ENCODE measurements at regions not wholly inside any gene's neighbourhood (a gene's known extent, or its start where the extent isn't known, plus 50 kb on each side); places are given as distances from the start of the nearest gene placed in this dataset.
"Not testable (repeated sequence)": the region's sequence is repeated elsewhere in the genome, so short reads cannot be mapped to it uniquely, and the experiment has no call there.

DNA sequence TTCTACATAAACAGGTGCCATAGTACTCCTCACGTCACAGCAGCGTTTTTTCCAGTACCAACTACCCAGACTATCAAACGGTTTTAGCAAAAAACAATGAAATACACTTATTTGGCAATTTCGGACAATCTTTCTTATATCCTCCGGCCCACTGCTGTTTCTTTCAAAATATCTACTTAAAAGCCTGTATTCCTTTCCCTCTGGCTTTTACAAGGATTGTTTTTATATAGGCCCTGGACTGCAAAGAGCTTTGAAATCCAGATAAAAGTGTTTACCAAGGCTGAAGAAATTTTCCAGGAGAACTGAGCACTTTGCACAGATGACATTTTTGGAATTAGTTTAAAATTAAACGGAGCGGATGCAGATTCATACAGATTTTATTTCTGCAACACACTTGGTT lies 255.9 kb upstream of the STARD13 start:
- peak overlapping the region in 20 of 21 experiments; percentile 81 to 100 (median 97) for H3K27ac ChIP-seq
- peak overlapping the region in 5 of 7 experiments; percentile 26 to 56 (median 43) for H3K4me3 ChIP-seq

DNA sequence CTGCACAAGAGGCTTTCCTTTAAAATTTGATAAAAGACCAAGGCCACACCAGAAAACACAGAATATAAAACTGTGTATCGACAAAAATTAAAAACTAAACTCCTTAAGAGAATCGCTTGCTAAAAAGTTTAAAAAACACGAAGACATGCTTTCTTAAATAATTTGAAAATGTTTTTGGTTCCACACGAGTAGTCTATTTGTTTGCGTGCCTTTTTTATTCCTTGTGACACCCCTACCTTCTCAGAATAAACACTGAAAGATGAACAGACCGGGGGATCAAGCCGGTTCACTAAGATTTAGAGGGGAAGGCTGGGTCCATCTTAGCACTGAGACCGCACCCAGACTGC lies 256.4 kb upstream of the STARD13 start:
- H3K4me3 ChIP-seq = peak overlapping the region; percentile 16 to 56 (median 42)
- H3K27ac ChIP-seq = peak overlapping the region in 20 of 21 experiments; percentile 81 to 100 (median 97)

DNA sequence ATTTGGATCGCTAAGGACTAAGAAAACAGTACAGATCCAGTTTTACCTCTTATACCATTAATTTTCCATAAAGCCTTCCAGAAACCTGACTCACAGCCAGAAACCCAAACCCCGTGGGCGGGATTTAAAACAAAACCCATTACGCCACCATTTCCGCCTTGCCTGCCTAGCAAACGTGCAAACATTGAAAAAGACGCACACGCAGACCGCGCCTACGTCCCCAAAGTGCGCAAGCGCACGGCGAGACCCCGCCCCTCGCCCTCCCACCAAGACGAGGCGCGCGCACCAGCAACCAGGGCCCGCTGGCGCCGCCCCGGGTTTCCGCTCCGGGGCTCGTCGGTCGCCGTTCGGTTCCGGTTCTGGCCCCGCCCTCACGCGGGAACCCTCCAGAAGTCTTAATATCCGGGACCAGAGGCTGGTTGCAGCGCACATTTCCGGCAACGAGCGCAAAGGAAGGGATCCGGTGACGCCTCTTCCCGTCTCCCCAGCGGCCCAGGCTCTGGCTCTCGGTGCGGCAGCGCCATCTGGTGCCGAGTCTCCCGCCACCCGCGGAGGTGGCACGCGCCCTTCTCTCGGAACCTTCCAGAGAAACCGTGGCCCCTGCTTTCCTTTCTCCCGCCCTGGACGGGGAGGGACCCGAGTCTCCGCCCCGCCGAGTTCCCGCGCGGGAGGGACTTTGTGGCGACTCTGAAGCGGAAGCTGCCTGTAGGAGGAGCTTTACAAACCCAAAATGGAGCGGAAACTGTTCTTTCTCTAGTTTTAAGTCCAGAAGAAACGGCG lies 256.9 kb upstream of the STARD13 start:
- peak overlapping the region; percentile 16 to 56 (median 42) for H3K4me3 ChIP-seq
- peak overlapping the region; percentile 75 to 100 (median 97) for H3K27ac ChIP-seq

DNA sequence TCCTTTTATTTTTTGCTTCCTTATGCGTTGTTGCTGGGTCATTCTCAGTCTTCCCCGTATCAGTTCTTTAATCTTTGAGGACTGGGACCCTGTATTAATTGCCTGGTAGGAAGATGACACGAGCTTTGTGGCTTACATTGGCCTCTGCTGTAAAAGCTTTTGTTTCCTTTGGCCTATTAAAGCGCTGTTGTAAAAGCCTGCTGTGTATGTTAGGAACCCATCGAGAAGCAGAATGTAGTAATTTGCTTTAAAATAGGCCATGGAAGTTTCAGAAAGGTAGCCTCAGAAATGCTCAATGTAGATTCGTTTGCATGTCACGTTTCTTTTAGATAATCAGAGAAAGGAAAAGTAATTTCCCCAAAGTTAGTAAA lies 257.5 kb upstream of the STARD13 start:
- Histone ChIP-seq H3K27ac (peak overlapping the region; percentile 75 to 100 (median 97)), H3K4me3 (peak overlapping the region; percentile 16 to 56 (median 42))

DNA sequence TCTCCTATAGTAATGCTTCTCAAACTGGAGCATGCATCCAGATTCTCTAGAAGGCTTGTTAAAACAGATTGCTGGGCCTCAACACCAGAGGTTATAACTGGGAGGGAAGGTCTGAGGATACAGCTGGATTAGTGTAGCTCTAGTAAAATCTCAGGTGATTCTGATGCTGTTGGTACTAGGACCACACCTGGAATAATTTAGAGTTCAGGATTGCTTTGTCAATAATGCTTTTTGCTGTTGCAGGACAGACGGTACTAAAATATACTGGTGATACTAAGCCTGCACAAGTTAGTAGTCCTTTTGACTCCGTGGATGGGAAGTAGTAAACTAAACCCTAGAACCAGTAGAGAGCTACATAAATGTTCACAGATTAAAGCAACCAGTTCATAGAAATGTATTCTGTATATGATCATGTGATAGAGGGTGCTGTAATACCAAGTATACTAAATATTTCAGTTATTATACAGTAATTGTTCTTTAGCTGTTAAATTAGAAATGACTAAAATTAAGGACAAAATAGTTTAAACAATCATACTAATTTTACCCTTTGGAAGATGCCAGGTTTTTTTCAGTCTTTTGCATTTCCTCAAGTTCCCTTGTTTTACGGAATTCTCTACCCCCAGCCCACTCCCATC lies 258.2 kb upstream of the STARD13 start:
- Histone ChIP-seq H3K27ac (peak overlapping the region in 20 of 21 experiments; percentile 81 to 100 (median 97)), H3K4me3 (peak overlapping the region in 6 of 7 experiments; percentile 26 to 56 (median 42))

DNA sequence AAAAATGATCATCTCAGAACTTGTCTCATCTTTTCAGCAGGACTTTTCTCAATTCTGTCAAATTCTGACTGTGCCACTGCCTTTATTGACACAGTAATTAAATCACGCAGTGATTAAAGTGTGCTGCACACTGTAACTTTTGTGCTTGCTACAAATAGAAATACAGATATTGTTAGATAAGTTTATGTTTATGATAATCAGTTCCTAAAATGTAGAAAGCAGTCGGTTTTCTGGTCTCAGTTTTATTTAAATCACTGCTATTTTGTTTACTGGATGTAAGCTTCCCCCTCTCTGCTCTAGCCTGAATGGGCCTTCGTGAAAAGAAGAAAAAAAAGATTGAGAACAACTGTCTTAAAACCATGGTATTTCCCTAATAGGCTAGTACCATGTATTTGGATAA lies 258.8 kb upstream of the STARD13 start:
- peak overlapping the region in 17 of 21 experiments; percentile 67 to 100 (median 97) for H3K27ac ChIP-seq
- no peak overlapping the region for H3K4me3 ChIP-seq

DNA sequence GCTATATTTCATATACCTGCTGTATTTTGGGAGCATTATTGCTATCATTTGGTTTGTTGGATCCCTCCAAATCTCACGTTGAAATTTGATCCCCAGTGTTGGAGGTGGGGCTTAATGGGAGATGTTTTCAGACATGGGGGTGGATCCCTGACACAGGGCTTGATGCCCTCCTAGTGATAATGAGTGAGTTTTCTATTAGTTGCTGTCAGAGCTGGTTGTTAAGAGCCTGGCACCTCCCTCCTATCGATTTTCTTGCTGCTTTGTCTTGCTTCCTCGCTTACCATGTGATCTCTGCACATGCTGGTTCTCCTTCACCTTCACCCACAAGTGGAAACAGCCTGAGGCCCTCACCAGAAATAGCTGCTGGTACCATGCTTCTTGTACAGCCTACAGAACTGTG lies 259.9 kb upstream of the STARD13 start:
- peak overlapping the region in 5 of 21 experiments; percentile 20 to 100 (median 30) for H3K27ac ChIP-seq
- no peak overlapping the region for H3K4me3 ChIP-seq

DNA sequence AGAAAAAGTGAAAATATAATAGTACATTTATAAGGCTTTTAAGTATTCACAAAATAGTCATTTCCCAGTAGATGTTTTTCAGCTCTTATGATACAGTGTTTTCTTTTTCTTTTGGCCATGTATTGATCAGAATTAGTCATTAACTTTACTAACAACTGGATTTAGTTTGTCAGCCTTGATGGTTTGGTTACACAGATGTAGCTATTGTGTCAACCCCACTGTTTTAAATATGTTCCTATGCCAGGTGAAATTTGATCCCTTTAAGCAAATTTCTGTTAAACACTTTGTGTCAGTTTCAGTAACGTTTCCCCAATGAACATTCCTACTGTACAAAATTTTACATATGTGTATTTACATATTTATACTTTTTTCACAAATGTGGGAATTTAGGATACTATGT lies 261.5 kb upstream of the STARD13 start:
- no peak overlapping the region for H3K4me3 ChIP-seq
- peak overlapping the region in 1 of 21 experiments; percentile 18 for H3K27ac ChIP-seq

DNA sequence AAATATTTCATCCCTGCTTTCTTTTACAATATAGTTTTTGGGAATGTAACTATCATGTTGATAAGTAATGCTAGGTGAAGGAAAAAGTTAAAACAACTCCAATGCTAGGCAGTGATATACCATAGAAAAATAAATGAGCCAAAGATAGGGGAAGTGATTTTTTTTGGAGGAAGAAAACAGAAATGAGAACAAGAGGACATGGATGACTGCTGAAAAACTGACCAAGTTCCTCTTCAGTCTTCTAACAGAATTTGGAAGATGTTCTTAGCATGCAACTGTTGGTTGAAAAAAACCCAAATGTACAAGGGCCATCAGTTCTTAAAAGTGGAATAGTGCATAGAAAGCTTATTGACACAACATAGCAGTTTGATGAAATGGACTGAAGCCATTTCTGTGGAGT lies 262.5 kb upstream of the STARD13 start:
- H3K4me3 ChIP-seq = no peak overlapping the region
- H3K27ac ChIP-seq = peak overlapping the region in 2 of 21 experiments; percentile 7 to 18

DNA sequence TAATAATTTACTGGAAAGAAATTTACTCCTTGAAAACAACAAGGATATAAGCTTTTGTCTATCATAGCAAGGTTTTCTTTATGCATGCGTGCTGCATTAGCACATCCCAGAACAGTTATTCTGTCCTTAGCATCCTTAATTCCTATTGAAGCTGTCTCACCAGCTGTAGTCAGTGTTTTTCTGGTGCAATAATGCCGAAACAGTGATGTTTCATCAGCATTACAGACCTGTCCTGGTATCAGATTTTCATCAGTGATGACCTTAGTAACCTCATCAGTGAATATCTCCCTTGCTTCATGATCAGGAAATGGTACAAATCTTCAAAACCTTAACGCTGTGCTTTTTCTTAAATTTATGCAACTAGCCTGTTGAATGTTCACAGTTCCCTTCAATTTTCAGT lies 264.7 kb upstream of the STARD13 start:
- no peak overlapping the region for H3K4me3 ChIP-seq
- no peak overlapping the region for H3K27ac ChIP-seq

DNA sequence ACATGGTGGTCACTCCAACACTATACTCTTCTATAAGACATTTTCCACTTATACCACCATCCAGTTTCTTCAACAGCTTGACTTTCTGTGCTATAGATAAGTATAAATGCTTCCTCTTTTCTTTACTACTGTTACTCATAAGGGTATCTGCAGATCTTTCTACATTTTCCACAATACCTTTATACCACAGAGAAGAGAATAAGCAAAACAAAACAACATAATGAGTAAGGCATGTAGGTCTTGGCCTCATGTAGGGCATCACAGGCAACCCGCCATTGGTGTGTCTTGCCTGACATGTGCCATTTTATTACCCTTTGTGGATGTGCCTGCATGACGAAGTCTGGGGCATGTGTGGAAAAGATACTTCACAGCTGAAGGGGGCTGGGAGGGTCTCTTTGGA lies 265.3 kb upstream of the STARD13 start:
- no peak overlapping the region for H3K27ac ChIP-seq
- H3K4me3 ChIP-seq = no peak overlapping the region

DNA sequence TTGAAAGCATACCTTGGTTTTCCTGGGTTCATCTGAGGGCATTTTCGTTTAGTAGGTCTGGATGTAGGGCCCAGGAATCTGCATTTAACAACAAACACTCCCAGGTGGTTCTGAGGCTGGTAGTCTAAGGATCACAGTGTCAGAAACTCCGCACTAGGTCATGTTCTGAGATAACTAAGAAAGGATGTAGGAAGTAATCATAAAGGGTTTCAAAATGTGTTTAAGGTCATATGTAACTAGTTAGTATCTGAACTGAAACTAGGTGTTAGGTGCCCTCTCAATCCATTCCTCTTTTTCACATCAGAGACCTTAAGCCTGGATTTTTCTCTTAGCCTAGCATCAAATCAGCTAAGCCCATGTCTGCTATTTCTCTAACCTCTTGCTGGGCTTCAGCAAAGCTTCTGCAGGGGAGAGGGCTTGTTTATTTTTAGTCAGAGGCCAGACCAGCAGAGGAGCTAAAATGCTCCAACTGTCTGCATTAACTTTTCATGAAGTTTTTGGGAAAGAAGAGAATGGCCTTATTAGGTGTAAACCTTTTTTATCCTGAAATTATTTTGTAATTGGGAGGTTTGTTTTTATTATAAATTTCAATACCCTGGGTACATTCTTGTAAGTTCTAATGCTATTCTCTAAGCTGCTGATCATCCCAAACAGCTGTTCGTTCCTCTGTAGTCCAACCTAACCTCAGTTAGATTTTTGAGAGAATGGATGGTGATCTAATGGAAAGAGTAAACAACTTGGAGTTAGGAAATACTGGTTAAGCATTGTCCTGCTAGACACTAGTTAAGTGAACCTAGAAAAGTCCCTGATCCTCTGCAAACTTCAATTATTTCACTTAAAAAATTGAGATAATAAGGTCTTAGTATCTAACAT lies 262.8 kb upstream of the RFC3 start:
- H3K4me3 ChIP-seq = no peak overlapping the region
- H3K27ac ChIP-seq = no peak overlapping the region

DNA sequence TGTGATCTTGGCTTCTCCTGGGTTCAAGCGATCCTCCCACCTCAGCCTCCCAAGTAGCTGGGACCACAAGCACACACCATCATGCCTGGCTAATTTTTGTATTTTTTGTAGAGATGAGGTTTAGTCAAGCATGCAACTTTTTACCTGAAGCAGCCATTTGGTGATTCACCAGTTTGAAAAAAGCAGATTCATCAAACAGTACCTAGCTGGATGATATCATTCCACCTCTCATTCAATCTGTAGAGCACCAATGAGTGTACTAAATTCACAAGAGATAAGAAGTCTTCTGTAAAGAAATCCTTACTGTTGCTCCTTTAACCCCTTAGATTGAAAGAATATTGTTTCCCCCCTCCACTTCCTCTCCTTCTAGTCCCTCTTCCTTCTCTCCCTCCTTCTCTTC lies 261.1 kb upstream of the RFC3 start:
- no peak overlapping the region for H3K27ac ChIP-seq
- H3K4me3 ChIP-seq = no peak overlapping the region

DNA sequence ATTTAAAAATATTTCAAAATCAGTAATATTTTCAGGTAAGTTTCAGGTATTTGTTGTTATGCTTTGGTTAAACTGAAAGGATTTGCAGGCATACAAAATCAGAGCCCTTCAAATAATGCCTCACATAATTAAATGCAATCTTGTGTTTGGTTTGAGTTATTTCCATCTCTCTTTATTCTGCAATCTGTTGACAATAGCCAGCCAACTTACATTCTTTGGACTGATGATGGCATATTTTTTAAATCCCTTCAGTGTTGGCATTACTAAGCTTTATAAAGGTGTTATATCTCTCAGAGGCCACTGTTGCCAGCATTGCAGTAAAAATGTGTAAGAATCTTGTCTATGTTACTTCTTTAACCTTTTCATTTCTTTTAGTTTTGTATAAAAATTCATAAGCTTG lies 257.2 kb upstream of the RFC3 start:
- H3K27ac ChIP-seq = no peak overlapping the region
- H3K4me3 ChIP-seq = no peak overlapping the region

DNA sequence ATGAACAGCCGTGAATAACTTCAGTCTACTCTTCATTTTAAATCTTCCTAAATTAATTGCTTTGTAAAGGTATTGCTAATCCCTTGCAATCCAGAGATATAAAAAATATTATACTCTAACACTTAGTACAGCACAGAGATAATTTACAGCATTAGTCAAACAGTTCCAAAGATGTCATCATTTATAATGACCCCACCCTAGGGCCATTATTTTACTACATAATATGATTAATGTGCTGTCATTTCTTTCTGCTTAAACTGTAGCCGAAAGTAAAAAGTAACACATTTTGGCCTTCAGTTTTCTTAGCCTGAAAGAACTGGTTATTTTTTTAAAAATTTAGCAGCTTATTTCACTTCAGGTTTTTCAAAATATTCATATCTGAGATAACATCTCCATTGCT lies 256.3 kb upstream of the RFC3 start:
- H3K27ac ChIP-seq = no peak overlapping the region
- H3K4me3 ChIP-seq = no peak overlapping the region

DNA sequence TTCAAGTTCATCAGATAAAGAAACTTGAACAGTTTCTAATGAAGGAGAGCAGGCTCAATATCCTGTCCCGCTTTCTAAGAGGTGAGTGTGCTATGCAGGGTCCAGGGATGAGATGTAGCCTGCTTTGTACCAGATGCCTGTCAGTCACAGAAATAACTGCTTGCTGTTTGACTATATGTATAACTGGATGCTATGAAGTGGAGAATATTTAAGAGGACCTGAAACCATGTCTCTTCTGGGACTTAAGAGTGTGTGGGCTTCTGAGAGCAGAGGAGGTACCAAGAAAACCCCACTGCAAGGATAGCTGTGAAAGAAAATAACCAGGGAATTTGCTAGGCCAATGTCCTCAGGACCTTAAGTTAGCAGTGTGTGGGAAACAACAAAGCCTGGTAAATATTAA lies 246.3 kb upstream of the RFC3 start:
- H3K27ac ChIP-seq = no peak overlapping the region
- H3K4me3 ChIP-seq = no peak overlapping the region

DNA sequence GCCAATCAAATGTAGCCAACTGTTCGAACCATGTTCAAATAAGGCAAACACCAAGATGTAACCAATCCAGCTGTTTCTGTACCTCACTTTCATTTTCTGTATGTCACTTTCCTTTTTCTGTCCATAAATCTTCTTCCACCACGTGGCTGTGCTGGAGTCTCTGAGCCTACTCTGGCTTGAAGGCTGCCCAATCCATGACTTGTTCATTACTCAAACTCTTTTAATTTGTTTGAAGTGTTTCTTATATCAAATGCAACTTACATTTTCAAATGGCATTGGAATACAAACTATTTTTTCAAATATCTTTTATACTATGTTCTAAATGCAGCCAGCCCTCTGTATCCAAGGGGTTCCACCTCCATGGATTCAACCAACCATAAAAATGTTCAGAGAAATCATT lies 245.6 kb upstream of the RFC3 start:
- H3K27ac ChIP-seq, H3K4me3 ChIP-seq: not testable (repeated sequence)

DNA sequence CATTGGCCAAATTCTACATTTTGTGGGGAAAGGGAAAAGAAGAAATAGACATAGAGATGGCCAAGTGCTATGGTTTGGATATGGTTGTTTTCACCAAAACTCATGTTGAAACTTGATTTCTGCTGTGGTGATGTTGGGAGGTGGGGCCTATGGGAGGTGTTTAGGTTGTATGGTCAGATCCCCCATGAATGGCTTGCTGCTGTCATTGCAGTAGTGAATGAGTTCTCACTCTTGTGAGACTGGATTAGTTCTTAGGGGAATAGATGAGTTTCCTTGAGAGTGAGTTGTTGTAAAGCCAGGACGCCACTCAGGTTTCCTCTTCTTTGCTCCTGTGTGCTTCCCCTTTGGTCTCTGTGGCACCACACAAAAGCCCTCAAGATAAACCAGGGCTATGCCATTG lies 242.6 kb upstream of the RFC3 start:
- no peak overlapping the region for H3K27ac ChIP-seq

DNA sequence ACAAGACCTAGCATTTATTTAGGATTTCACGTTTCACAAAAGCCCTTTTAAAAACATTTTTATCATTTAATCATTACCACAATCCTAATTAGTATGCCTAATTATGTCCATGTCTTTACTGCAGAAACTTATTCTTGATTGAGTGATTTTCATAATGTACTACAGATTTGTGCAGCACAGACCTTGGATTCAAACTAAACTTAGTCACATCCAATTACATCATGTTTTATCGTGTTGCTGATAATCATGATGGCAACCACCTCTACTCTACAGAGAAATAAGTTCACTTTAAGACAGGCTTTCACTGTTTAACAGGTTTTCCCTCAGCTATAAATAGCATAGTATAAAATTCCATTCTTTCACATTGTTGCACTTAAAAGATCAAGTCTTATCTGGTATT lies 240.9 kb upstream of the RFC3 start:
- no peak overlapping the region for H3K27ac ChIP-seq
- H3K4me3 ChIP-seq = no peak overlapping the region

More for the DNA sequence above, 242.6 kb upstream of the RFC3 start:
- H3K4me3 ChIP-seq = no peak overlapping the region

DNA sequence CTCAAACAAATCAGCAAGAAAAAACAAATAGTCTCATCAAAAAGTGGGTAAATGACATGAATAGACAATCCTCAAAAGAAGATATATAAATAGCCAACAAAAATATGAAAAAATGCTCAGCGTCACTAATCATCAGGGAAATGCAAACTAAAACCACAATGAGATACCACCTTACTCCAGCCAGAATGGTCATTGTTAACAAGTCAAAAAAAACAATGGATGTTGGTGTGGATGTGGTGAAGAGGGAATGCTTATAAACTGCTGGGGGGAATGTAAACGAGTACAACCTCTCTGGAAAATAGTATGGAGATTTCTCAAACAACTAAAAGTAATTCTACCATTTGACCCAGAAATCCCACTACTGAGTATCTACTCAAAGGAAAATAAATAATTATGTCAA lies 239.2 kb upstream of the RFC3 start:
- Histone ChIP-seq H3K27ac (no peak overlapping the region), H3K4me3 (no peak overlapping the region)
